Activated T-helper 17 cell treated with anti-CD3 and anti-CD28 coated beads, Interleukin-2, amount 50 U/mL, for 72 hours (primary cell): ENCODE measurements at regions not wholly inside any gene's neighbourhood (a gene's known extent, or its start where the extent isn't known, plus 50 kb on each side); places are given as distances from the start of the nearest gene placed in this dataset.

Experiments
- ATAC-seq: fragments of 150-1000 bp; cut with Tn5 transposase; replicated peaks from 2 replicates; pipeline ENCODE4 v1.10.0; 2021; ENCODE audit warnings: mild to moderate bottlenecking, moderate library complexity
- H3K27ac Mint-ChIP-seq: one replicate; pipeline ENCODE4 v1.8.0; 2022; ENCODE audit warnings: mixed read lengths
- H3K27me3 Mint-ChIP-seq: one replicate; pipeline ENCODE4 v1.8.0; 2022; ENCODE audit warnings: mixed read lengths
- H3K36me3 Mint-ChIP-seq: one replicate; pipeline ENCODE4 v1.8.0; 2022; ENCODE audit warnings: low read depth, mild to moderate bottlenecking, mixed read lengths
- H3K4me1 Mint-ChIP-seq: one replicate; pipeline ENCODE4 v1.8.0; 2022; ENCODE audit warnings: mixed read lengths
- H3K4me3 Mint-ChIP-seq: one replicate; pipeline ENCODE4 v1.8.0; 2022; ENCODE audit warnings: mild to moderate bottlenecking, mixed read lengths
- H3K9me3 Mint-ChIP-seq: one replicate; pipeline ENCODE4 v1.8.0; 2022; ENCODE audit warnings: mixed read lengths

DNA sequence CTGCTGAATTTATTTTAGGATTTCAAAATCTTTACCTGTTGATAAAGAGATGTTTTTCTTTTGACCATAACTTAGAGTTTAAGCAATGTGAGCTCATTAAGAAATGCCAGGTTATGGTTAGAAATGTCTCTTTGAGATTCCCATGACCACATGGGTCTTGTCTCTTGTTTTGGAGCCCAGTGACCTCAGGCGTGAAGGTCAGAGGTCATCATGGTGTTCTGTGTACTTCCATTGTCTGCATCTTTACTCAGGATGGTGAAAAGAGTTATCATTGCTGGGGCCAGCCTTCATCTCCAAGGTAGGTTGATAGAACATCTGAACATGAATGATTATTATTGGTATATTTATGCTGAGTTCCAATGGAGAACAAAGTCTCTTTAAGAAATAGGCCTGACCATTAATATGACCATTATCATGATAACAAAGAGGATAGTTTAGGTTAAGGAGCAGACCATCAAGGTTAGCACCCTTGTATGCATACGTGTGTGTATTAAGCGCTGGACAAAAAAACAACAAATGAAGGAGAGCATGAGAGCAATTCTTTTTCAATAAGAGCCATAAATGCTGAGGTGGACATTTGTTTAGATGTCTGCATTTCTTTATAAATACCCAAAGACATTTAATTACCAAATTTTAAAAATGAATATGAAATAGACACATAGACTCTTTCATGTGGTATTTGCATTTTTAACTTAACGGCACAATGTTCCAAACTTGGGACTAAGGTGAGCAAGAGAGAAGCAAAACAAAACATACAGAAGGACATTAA lies 120.6 kb upstream of the PAQR3 start:
- H3K4me1 Mint-ChIP-seq: no peaks in the 10 kb centered on the region
- no peaks in the 10 kb centered on the region for H3K9me3 Mint-ChIP-seq
- no peak overlapping the region for H3K4me3 Mint-ChIP-seq
- H3K27ac Mint-ChIP-seq: no peak overlapping the region
- no peak for ATAC-seq
- H3K36me3 Mint-ChIP-seq: no peaks in the 10 kb centered on the region
- no peaks in the 10 kb centered on the region for H3K27me3 Mint-ChIP-seq

DNA sequence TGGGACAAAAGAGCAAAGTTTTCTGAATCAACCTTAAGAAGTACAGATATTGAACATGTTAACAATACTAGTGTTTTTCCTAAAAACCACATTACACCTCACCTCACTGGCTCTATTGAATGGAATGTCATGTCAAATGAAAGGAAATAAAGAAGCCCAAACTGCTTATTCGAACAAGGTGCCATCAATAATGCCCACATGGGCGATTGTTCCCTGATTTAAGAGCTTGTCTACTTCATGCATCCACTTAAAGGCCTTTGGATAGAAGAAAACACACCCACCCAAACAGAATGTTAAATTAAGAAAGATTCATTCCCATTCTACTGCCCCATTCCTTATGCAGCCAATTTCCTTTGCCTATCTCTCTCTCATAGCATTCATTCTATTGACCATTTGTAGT lies 118.5 kb upstream of the PAQR3 start:
- no peaks in the 10 kb centered on the region for H3K36me3 Mint-ChIP-seq
- no peak overlapping the region for H3K27ac Mint-ChIP-seq
- no peak for ATAC-seq
- H3K9me3 Mint-ChIP-seq: no peaks in the 10 kb centered on the region
- H3K27me3 Mint-ChIP-seq: peaks cover 3% of the 10 kb centered on the region
- H3K4me1 Mint-ChIP-seq: no peaks in the 10 kb centered on the region
- no peak overlapping the region for H3K4me3 Mint-ChIP-seq

- no peak overlapping the region for H3K4me3 Mint-ChIP-seq
- peaks cover 3% of the 10 kb centered on the region for H3K27me3 Mint-ChIP-seq
- no peaks in the 10 kb centered on the region for H3K9me3 Mint-ChIP-seq
- H3K36me3 Mint-ChIP-seq: no peaks in the 10 kb centered on the region
- H3K27ac Mint-ChIP-seq: no peak overlapping the region
- ATAC-seq: no peak
- no peaks in the 10 kb centered on the region for H3K4me1 Mint-ChIP-seq
These were observed 114.5 kb upstream of the PAQR3 start for GRCh38 chr4:79053754-79054153.

DNA sequence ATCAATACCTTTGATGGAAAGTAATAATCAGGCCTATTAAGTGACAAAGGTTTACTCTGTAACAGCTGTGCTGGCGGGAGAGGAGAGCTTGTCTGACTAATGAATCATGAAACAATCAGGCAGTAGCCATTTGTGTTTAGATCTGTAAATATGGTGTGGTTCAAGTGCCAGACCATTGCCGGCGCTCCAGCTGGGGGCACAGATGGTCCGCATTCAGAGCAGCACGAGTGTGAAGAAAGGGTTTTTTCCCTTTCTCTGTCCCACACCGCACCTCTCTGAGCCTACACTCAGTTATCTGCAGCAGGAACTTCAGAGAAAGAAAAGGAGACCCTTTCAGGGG lies 111.3 kb upstream of the PAQR3 start:
- no peak for ATAC-seq
- H3K9me3 Mint-ChIP-seq: no peaks in the 10 kb centered on the region
- H3K36me3 Mint-ChIP-seq: no peaks in the 10 kb centered on the region
- no peak overlapping the region for H3K4me3 Mint-ChIP-seq
- no peaks in the 10 kb centered on the region for H3K4me1 Mint-ChIP-seq
- H3K27ac Mint-ChIP-seq: no peak overlapping the region
- peaks cover 3% of the 10 kb centered on the region for H3K27me3 Mint-ChIP-seq

GRCh38 chr4:79049840-79050540 lies 110.8 kb upstream of the PAQR3 start:
- ATAC-seq: no peak
- Mint-ChIP-seq H3K27ac (no peak overlapping the region), H3K27me3 (peaks cover 3% of the 10 kb centered on the region), H3K4me1 (no peaks in the 10 kb centered on the region), H3K36me3 (no peaks in the 10 kb centered on the region), H3K4me3 (no peak overlapping the region), H3K9me3 (no peaks in the 10 kb centered on the region)

GRCh38 chr4:79048878-79049277 lies 109.6 kb upstream of the PAQR3 start:
- Mint-ChIP-seq H3K36me3 (no peaks in the 10 kb centered on the region), H3K9me3 (no peaks in the 10 kb centered on the region), H3K27me3 (peaks cover 3% of the 10 kb centered on the region), H3K4me1 (no peaks in the 10 kb centered on the region), H3K27ac (no peak overlapping the region), H3K4me3 (no peak overlapping the region)
- ATAC-seq: no peak

DNA sequence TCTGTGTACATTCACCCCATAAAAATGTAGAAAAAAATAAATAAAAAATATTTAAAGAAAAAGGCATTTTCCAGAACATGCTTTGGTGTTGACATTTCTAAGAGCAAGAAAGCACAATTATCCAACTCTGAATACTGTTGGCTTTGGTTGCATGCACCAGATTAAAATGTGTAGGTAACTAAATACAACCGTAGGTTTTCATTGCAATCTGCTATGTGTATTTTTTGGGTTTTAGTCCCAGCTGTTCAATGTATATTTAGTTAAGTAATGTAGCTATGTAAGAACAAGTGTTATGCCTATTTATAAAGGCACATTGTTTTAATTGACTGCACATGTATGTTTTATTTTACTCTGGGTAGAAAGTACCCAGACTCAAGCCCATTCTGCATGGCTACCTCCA lies 108.1 kb upstream of the PAQR3 start:
- ATAC-seq: no peak
- no peaks in the 10 kb centered on the region for H3K27me3 Mint-ChIP-seq
- H3K36me3 Mint-ChIP-seq: no peaks in the 10 kb centered on the region
- no peak overlapping the region for H3K4me3 Mint-ChIP-seq
- no peaks in the 10 kb centered on the region for H3K9me3 Mint-ChIP-seq
- H3K27ac Mint-ChIP-seq: no peak overlapping the region
- no peaks in the 10 kb centered on the region for H3K4me1 Mint-ChIP-seq

DNA sequence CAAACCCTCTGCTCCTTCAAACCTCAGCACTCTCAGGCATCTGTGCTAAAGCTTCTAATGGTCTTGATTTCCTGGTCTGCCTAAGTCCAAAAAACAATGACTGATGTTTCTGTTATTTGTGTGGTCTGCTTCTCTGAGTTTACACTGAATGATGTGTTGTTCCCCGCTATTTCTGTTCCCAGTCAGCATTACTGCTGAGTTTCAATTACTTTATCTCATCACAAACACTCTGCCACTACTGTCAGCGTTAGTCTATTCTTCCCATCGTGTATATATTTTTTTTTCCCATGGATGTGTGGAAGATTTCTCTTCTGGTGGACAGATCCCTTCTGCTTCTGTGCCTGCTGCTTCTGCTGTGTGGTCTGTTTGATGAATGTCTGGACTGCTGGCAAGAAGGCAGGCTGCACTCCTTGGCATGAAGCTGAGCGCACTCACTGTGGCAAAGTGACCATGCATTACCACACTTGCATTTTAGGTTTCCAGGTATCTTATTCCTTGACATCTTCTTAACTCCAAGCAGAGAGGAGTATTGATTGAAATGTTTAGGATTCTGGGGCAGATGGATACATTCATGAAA lies 106.9 kb upstream of the PAQR3 start:
- Mint-ChIP-seq H3K9me3 (no peaks in the 10 kb centered on the region), H3K4me1 (no peaks in the 10 kb centered on the region), H3K27me3 (no peaks in the 10 kb centered on the region), H3K36me3 (no peaks in the 10 kb centered on the region), H3K4me3 (no peak overlapping the region), H3K27ac (no peak overlapping the region)
- ATAC-seq: no peak

DNA sequence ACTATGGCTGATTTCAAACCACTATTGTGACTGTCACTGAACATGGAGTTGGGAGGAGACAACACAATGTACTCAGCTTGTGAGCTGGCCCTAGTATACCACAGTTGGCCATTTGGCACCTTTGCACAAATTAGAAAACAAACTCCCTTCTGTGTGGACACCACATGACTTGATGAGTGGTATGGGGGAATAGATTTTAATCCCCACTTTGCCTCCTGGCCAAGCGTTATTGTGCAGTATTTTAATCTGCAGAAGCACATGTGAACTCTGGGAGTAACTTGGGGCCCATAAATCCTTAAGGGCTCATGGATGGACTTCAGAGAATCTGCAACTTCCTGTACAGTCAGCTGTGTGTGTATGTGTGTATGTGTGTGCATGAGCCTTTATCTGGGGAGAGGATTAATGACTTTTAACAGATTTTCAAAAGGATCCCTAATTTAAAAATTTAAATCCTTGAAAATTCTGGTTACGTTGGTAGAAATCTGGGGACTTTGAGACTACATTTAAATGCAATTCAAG lies 105.0 kb upstream of the PAQR3 start:
- Mint-ChIP-seq H3K27ac (no peak overlapping the region), H3K9me3 (no peaks in the 10 kb centered on the region), H3K4me3 (no peak overlapping the region), H3K36me3 (no peaks in the 10 kb centered on the region), H3K4me1 (no peaks in the 10 kb centered on the region), H3K27me3 (no peaks in the 10 kb centered on the region)
- ATAC-seq: no peak

DNA sequence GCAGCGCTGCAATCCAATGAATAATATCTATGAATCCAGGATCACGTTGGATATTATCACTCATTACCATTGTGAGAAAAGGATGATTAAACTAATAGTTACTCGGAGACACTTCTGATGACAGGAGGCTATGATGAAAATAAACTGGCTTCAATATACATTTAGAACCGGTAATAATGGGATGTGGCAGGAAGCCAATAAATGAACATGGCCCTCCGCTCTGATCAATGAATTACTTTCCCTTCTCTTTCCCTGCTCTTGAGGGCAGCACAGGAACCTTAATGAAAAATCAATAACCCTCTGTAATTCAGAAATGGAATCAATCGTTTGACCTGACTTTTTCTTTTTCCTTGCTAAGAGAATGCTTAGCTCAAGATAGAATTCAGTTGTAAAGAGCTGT lies 103.9 kb upstream of the PAQR3 start:
- ATAC-seq: no peak
- Mint-ChIP-seq H3K27me3 (no peaks in the 10 kb centered on the region), H3K4me1 (no peaks in the 10 kb centered on the region), H3K27ac (no peak overlapping the region), H3K4me3 (no peak overlapping the region), H3K36me3 (no peaks in the 10 kb centered on the region), H3K9me3 (no peaks in the 10 kb centered on the region)

GRCh38 chr4:79042079-79042674 lies 102.9 kb upstream of the PAQR3 start:
- no peak overlapping the region for H3K27ac Mint-ChIP-seq
- no peaks in the 10 kb centered on the region for H3K4me1 Mint-ChIP-seq
- H3K36me3 Mint-ChIP-seq: no peaks in the 10 kb centered on the region
- no peaks in the 10 kb centered on the region for H3K9me3 Mint-ChIP-seq
- no peaks in the 10 kb centered on the region for H3K27me3 Mint-ChIP-seq
- ATAC-seq: no peak
- no peak overlapping the region for H3K4me3 Mint-ChIP-seq

DNA sequence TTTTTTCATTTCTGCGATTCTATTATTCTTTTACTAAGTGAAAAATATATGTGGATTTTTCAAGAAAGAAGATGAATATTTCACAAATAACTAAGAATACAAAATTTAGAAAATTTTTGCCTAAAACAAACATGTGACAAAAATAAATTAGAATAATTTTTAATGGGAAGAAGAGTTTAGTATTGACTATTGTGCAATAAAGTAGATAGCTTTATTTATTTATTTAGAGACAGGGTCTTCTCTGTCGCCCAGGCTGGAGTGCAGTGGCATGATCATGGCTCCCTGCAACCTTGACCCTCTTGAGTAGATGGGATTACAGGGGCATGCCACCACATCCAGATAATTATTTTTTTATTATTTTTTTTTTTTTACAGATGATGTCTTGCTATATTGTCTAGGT lies 95.3 kb upstream of the PAQR3 start:
- Mint-ChIP-seq H3K27ac (no peak overlapping the region), H3K4me1 (no peaks in the 10 kb centered on the region), H3K9me3 (no peaks in the 10 kb centered on the region), H3K4me3 (no peak overlapping the region), H3K36me3 (no peaks in the 10 kb centered on the region), H3K27me3 (peaks cover 3% of the 10 kb centered on the region)
- ATAC-seq: no peak

- H3K36me3 Mint-ChIP-seq: no peaks in the 10 kb centered on the region
- H3K4me1 Mint-ChIP-seq: no peaks in the 10 kb centered on the region
- ATAC-seq: no peak
- H3K27ac Mint-ChIP-seq: no peak overlapping the region
- H3K9me3 Mint-ChIP-seq: no peaks in the 10 kb centered on the region
- H3K27me3 Mint-ChIP-seq: peaks cover 8% of the 10 kb centered on the region
- H3K4me3 Mint-ChIP-seq: no peak overlapping the region
These were observed 91.7 kb upstream of the PAQR3 start for GRCh38 chr4:79030973-79031372.

- Mint-ChIP-seq H3K36me3 (no peaks in the 10 kb centered on the region), H3K27me3 (peaks cover 8% of the 10 kb centered on the region), H3K4me1 (no peaks in the 10 kb centered on the region), H3K4me3 (no peak overlapping the region), H3K9me3 (no peaks in the 10 kb centered on the region), H3K27ac (no peak overlapping the region)
- ATAC-seq: no peak
These were observed 88.4 kb upstream of the PAQR3 start for GRCh38 chr4:79027656-79028055.

DNA sequence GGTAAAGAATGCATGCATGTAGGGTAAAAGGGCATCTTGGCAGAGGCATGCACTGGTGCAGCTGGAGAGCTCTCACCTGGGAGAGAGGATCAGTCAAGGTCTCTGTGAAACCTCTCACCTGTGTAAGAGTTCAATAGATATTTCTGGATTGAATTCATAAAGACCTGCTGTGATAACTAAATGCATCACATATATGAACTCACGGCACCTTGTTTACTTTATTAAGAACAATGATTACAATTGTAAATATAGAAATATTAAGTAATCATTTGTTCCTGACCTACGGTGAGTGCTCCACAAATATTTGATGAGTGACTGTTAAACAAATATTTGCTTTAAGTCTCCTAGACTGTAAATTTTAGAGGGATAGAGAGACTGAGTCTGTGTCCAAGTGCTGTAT lies 85.9 kb upstream of the PAQR3 start:
- no peak for ATAC-seq
- Mint-ChIP-seq H3K4me3 (no peak overlapping the region), H3K4me1 (no peaks in the 10 kb centered on the region), H3K9me3 (no peaks in the 10 kb centered on the region), H3K36me3 (no peaks in the 10 kb centered on the region), H3K27ac (no peak overlapping the region), H3K27me3 (peaks cover 12% of the 10 kb centered on the region)
